CD14-positive monocyte (primary cell): ENCODE measurements at regions not wholly inside any gene's neighbourhood (a gene's known extent, or its start where the extent isn't known, plus 50 kb on each side); places are given as distances from the start of the nearest gene placed in this dataset.

Experiments
- DNase-seq, 3 donors: peaks; one replicate each; pipeline ENCODE4 v3.0.0-alpha.2; 2011 to 2022
- H2AFZ ChIP-seq: 2 replicates; pipeline ENCODE4 v1.6.0; 2012; ENCODE audit warnings: mild to moderate bottlenecking, low read depth, low read length, inconsistent platforms; ENCODE audit not compliant: insufficient read depth, poor library complexity, severe bottlenecking
- H3K27ac ChIP-seq, 2 donors: 1 replicate in 1 of 2; 2 replicates in 1 of 2; pipeline ENCODE4 v1.5.1; 2012 to 2013; ENCODE audit warnings: low read length in 2 of 2, control low read depth in 1 of 2, inconsistent platforms in 1 of 2, low read depth in 1 of 2, mild to moderate bottlenecking in 1 of 2
- H3K27me3 ChIP-seq, 2 donors: one replicate each; pipeline versions ENCODE4 v1.6.0 to v1.6.1; 2011 to 2013; ENCODE audit warnings: low read length in 2 of 2; ENCODE audit not compliant: control insufficient read depth in 2 of 2, insufficient read depth in 2 of 2
- H3K36me3 ChIP-seq, 2 donors: replicated peaks in 1 of 2; 1 replicate in 1 of 2; 2 replicates in 1 of 2; pipeline versions ENCODE4 v1.5.1 to v1.6.1; 2012 to 2013; ENCODE audit warnings: low read length in 2 of 2, control low read depth in 1 of 2, inconsistent platforms in 1 of 2, mild to moderate bottlenecking in 1 of 2; ENCODE audit not compliant: insufficient read depth in 2 of 2, control insufficient read depth in 1 of 2
- H3K4me1 ChIP-seq, 2 donors: 1 replicate in 1 of 2; 2 replicates in 1 of 2; pipeline versions ENCODE4 v1.5.1 to v1.6.1; 2012 to 2013; ENCODE audit warnings: low read length in 2 of 2, control low read depth in 1 of 2, inconsistent platforms in 1 of 2, mild to moderate bottlenecking in 1 of 2, moderate library complexity in 1 of 2; ENCODE audit not compliant: insufficient read depth in 2 of 2, control insufficient read depth in 1 of 2
- H3K4me2 ChIP-seq: replicated peaks from 2 replicates; pipeline ENCODE3; 2012; ENCODE audit warnings: low read length, moderate library complexity, mild to moderate bottlenecking; ENCODE audit not compliant: poor library complexity, severe bottlenecking; ENCODE audit errors: extremely low read depth
- H3K4me3 ChIP-seq, 3 experiments: fragments of 200-600 bp in 1 of 3; sonication (generic) in 1 of 3; replicated peaks in 1 of 3; 1 replicate in 2 of 3; 2 replicates in 1 of 3; pipeline ENCODE4 v1.5.1; 2011 to 2013; ENCODE audit warnings: low read length in 3 of 3, mild to moderate bottlenecking in 3 of 3, control low read depth in 2 of 3, low read depth in 2 of 3, inconsistent platforms in 1 of 3, moderate library complexity in 1 of 3
- H3K79me2 ChIP-seq: 2 replicates; pipeline ENCODE4 v1.6.0; 2012; ENCODE audit warnings: mild to moderate bottlenecking, control low read depth, inconsistent platforms, low read length, moderate library complexity; ENCODE audit not compliant: insufficient read depth
- H3K9ac ChIP-seq: 2 replicates; pipeline ENCODE4 v1.6.0; 2017; ENCODE audit warnings: low read length, mild to moderate bottlenecking; ENCODE audit not compliant: insufficient read depth, poor library complexity, severe bottlenecking
- H3K9me3 ChIP-seq, 2 donors: replicated peaks in 1 of 2; 1 replicate in 1 of 2; 2 replicates in 1 of 2; pipeline versions ENCODE4 v1.5.1 to v1.6.1; 2012 to 2013; ENCODE audit warnings: low read length in 2 of 2, control low read depth in 1 of 2; ENCODE audit not compliant: control insufficient read depth in 1 of 2, insufficient read depth in 1 of 2
- H4K20me1 ChIP-seq: 2 replicates; pipeline ENCODE4 v1.6.0; 2012; ENCODE audit warnings: mild to moderate bottlenecking, low read length, control low read depth, moderate library complexity; ENCODE audit not compliant: insufficient read depth
- H3K27ac Mint-ChIP-seq, 7 donors: one replicate each; pipeline ENCODE4 v1.8.0; 2020; ENCODE audit warnings: mild to moderate bottlenecking in 7 of 7, mixed read lengths in 7 of 7, moderate library complexity in 6 of 7, inconsistent platforms in 2 of 7
- H3K27me3 Mint-ChIP-seq, 3 donors: one replicate each; pipeline ENCODE4 v1.8.0; 2021 to 2022; ENCODE audit warnings: low read depth in 3 of 3, mild to moderate bottlenecking in 3 of 3, mixed read lengths in 3 of 3, moderate library complexity in 3 of 3, inconsistent platforms in 1 of 3
- H3K36me3 Mint-ChIP-seq, 2 donors: one replicate each; pipeline ENCODE4 v1.8.0; 2020; ENCODE audit warnings: mixed read lengths in 2 of 2, inconsistent platforms in 1 of 2, mild to moderate bottlenecking in 1 of 2
- H3K4me1 Mint-ChIP-seq: one replicate; pipeline ENCODE4 v1.8.0; 2020; ENCODE audit warnings: mild to moderate bottlenecking, mixed read lengths
- H3K4me3 Mint-ChIP-seq, 2 donors: one replicate each; pipeline ENCODE4 v1.8.0; 2020; ENCODE audit warnings: mild to moderate bottlenecking in 2 of 2, mixed read lengths in 2 of 2, moderate library complexity in 1 of 2
- H3K9me3 Mint-ChIP-seq, 7 donors: one replicate each; pipeline ENCODE4 v1.8.0; 2020 to 2022; ENCODE audit warnings: mixed read lengths in 7 of 7, mild to moderate bottlenecking in 6 of 7, moderate library complexity in 6 of 7, inconsistent platforms in 2 of 7
- CTCF ChIP-seq: fragments of 200-600 bp; IDR thresholded peaks from one replicate; pipeline ENCODE4 v1.8.0; 2022; ENCODE audit warnings: antibody characterized with exemption, mild to moderate bottlenecking
- WGBS: methylation state at CpG from one replicate; pipeline ENCODE4 v1.1.5; 2013; ENCODE audit warnings: missing lambda C conversion rate; ENCODE audit not compliant: insufficient coverage; 5-methylcytosine and 5-hydroxymethylcytosine counted together
- intact Hi-C, 2 donors: fragments of 100-400 bp; cut with micrococcal nuclease; formaldehyde crosslinking; loops; one replicate each; pipeline versions ENCODE4 v1.15.0 to v1.15.1; 2023

GRCh38 chr2:215537611-215538010, 101.7 kb upstream of the FN1 start:
- WGBS: 100% methylated on average over 1 of the region's 2 CpGs
- Mint-ChIP-seq H3K4me1 (peaks cover 12% of the 10 kb centered on the region), H3K27ac (peak overlapping the region in 3 of 7 donors; percentile 41 to 67 (median 61)), H3K36me3 (no peaks in the 10 kb centered on the region), H3K4me3 (no peak overlapping the region), H3K9me3 (peaks cover 4 to 22% (median 9%) of the 10 kb centered on the region in 7 donors), H3K27me3 (peaks cover 1 to 7% (median 2%) of the 10 kb centered on the region in 3 donors)
- intact Hi-C loops: no loop called here
- Histone ChIP-seq H3K4me2 (no peak overlapping the region), H2AFZ (no peak overlapping the region), H3K9ac (no peak overlapping the region), H3K9me3 (peaks cover 4 to 5% of the 10 kb centered on the region in 2 donors), H3K27ac (no peak overlapping the region), H3K27me3 (no peaks in the 10 kb centered on the region), H4K20me1 (no peaks in the 10 kb centered on the region), H3K4me1 (peaks cover 13 to 15% of the 10 kb centered on the region in 2 donors), H3K4me3 (no peak overlapping the region), H3K79me2 (no peaks in the 10 kb centered on the region), H3K36me3 (no peaks in the 10 kb centered on the region)
- TF ChIP-seq CTCF: no peak
- no peak for DNase-seq

GRCh38 chr2:215536510-215536909, 100.6 kb upstream of the FN1 start:
- no CpG with 5 or more reads among the region's 5 CpGs for WGBS

More at GRCh38 chr2:215536510-215536909, 100.6 kb upstream of the FN1 start:
- Mint-ChIP-seq H3K36me3 (no peaks in the 10 kb centered on the region), H3K27me3 (peaks cover 0 to 7% (median 2%) of the 10 kb centered on the region in 3 donors), H3K4me1 (peaks cover 12% of the 10 kb centered on the region), H3K9me3 (peaks cover 3 to 19% (median 8%) of the 10 kb centered on the region in 7 donors), H3K4me3 (no peak overlapping the region), H3K27ac (no peak overlapping the region)
- Histone ChIP-seq H3K4me2 (no peak overlapping the region), H3K79me2 (no peaks in the 10 kb centered on the region), H3K4me3 (no peak overlapping the region), H3K9me3 (peaks cover 4 to 5% of the 10 kb centered on the region in 2 donors), H3K27ac (no peak overlapping the region), H2AFZ (no peak overlapping the region), H3K9ac (no peak overlapping the region), H4K20me1 (no peaks in the 10 kb centered on the region), H3K4me1 (peaks cover 15 to 16% of the 10 kb centered on the region in 2 donors), H3K36me3 (no peaks in the 10 kb centered on the region), H3K27me3 (no peaks in the 10 kb centered on the region)
- TF ChIP-seq CTCF: no peak
- intact Hi-C loops: no loop called here
- DNase-seq: no peak
